MM.1S (cell line): ENCODE measurements at regions not wholly inside any gene's neighbourhood (a gene's known extent, or its start where the extent isn't known, plus 50 kb on each side); places are given as distances from the start of the nearest gene placed in this dataset.

Experiments
- CTCF ChIP-seq: fragments of 300-600 bp; sonication (generic); IDR thresholded peaks from 2 replicates; pipeline ENCODE4 v1.5.1; 2016; ENCODE audit warnings: antibody characterized with exemption, low read length, mixed read lengths
- EZH2 ChIP-seq: fragments of 300-600 bp; sonication (generic); optimal IDR thresholded peaks from 2 replicates; pipeline ENCODE3; 2017; ENCODE audit warnings: low read depth, mild to moderate bottlenecking, antibody characterized with exemption, low read length, mixed read lengths

DNA sequence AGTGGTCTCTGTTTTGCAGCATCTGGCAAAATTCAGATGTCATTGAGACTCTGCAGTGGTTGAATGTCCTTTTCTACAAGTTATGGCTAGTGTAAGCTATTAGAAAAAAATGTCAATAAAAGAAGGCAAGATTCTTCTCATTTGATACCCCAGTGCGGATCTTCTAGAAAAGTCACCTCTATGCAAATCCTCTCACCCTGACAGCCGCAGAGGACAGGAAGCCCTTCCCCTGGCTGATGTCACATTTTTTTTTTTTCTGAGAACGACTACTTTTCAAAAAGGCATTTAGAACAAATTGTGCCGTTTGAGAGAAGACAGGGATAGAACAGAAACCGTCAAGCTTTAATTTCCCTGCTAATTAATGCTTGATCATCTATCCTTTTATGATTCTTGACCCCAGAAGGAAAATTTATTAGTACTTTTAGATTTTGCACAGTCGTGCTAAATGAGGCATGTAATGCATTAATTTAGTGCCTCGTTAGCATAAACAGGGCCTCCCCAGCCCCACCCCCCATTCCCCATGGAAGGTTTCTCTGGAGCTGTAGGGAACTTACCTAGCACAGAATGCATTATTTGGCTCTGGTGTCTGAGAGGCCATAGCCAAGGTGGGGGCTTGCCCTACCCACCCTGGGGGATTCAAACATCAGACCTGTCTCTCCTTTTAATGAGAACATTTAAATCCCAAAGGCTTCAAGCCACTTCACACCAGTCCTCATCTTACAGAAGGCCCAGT lies 183.8 kb downstream of the OPA1 start:
- TF ChIP-seq CTCF: no peak
- TF ChIP-seq EZH2: no peak
